ENCODE measurements at regions not wholly inside any gene's neighbourhood (a gene's known extent, or its start where the extent isn't known, plus 50 kb on each side); places are given as distances from the start of the nearest gene placed in this dataset.

DNA sequence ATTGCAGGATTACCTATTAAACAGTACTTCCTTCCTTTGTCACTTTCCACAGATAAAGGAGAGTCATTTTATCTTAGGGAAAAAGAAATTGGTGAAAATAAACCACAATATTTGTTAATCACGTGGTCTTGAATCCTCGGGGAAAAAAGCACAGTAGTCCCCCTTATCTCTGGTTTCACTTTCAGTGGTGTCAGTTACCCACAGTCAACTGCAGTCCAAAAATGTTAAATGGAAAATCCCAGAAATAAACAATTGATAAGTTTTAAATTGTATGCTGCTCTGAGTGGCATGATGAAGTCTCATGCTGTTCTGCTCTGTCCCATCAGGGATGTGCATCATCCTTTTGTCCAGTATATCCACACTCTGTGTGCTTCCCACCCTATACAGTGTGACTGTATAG is 405.2 kb upstream of the MPDZ start:
- Histone ChIP-seq H3K4me3 (no peak overlapping the region), H3K9ac (no peak overlapping the region), H3K9me2 (ENCODE audit: insufficient read depth) (no peaks in the 10 kb centered on the region), H2AFZ (no peak overlapping the region), H3K4me1 (ENCODE audit: insufficient read depth) (no peaks in the 10 kb centered on the region), H3K4me2 (ENCODE audit: unreplicated experiment) (no peak overlapping the region), H3K36me3 (ENCODE audit: low read depth) (no peaks in the 10 kb centered on the region), H3K9me3 (ENCODE audit: low read depth) (no peaks in the 10 kb centered on the region), H3K79me2 (ENCODE audit: insufficient read depth) (no peaks in the 10 kb centered on the region), H3F3A (ENCODE audit: insufficient read depth) (no peaks in the 10 kb centered on the region), H3K27me3 (replicated peaks; ENCODE audit: insufficient read depth) (no peaks in the 10 kb centered on the region), H3K27ac (no peak overlapping the region), H4K20me1 (ENCODE audit: insufficient read depth) (no peaks in the 10 kb centered on the region)
- DNase-seq, result no peak
- no peak for TF ChIP-seq EZH2 (IDR thresholded peaks at IDR 0.05; ENCODE audit: insufficient read depth, poor library complexity, severe bottlenecking)
- no peak for TF ChIP-seq EZH2phosphoT487 (IDR thresholded peaks at IDR 0.05; ENCODE audit: insufficient read depth, low read depth)
- in situ Hi-C loops (cut with MboI), result no loop called here
- WGBS, 2 experiments (ENCODE audit: low coverage in 1 of 2, low lambda C conversion rate in 2 of 2, missing lambda C conversion rate in 2 of 2), result 26 to 28% methylated on average over 2 of the region's 2 CpGs

DNA sequence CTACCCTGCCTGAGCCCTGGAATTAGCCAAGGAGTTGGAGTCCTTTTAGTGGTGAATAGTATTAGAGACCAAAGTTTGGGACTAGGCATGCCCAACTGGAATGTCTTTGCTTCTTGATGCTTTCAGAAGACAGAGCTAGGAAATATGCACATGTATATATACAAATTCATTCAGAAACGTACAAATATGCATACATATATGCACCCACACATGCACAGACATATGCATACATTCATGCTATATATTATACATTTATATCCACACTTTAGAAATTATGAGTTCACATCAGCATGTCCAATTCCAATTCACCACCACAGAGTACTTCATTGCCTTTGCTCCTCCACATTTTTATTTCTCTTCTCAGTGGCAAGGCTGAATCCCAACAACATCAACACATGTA is 398.3 kb upstream of the MPDZ start:
- H4K20me1 ChIP-seq (ENCODE audit: insufficient read depth), result no peaks in the 10 kb centered on the region
- H3K27ac ChIP-seq, result no peak overlapping the region
- no peak overlapping the region for H2AFZ ChIP-seq
- no peak overlapping the region for H3K9ac ChIP-seq
- no peaks in the 10 kb centered on the region for H3K9me3 ChIP-seq (ENCODE audit: low read depth)
- no peaks in the 10 kb centered on the region for H3K9me2 ChIP-seq (ENCODE audit: insufficient read depth)
- TF ChIP-seq EZH2 (IDR thresholded peaks at IDR 0.05; ENCODE audit: insufficient read depth, poor library complexity, severe bottlenecking) (no peak), EZH2phosphoT487 (IDR thresholded peaks at IDR 0.05; ENCODE audit: insufficient read depth, low read depth) (no peak)
- H3K4me1 ChIP-seq (ENCODE audit: insufficient read depth), result no peaks in the 10 kb centered on the region
- no peaks in the 10 kb centered on the region for H3K36me3 ChIP-seq (ENCODE audit: low read depth)
- H3K79me2 ChIP-seq (ENCODE audit: insufficient read depth), result no peaks in the 10 kb centered on the region
- H3K4me3 ChIP-seq, result no peak overlapping the region
- in situ Hi-C loops (cut with MboI), result no loop called here
- no peak overlapping the region for H3K4me2 ChIP-seq (ENCODE audit: unreplicated experiment)
- H3K27me3 ChIP-seq (replicated peaks; ENCODE audit: insufficient read depth), result peaks cover 5% of the 10 kb centered on the region; the same call in 1 of the 2 replicates
- no peaks in the 10 kb centered on the region for H3F3A ChIP-seq (ENCODE audit: insufficient read depth)
- 0 to 4% methylated on average over 1 of the region's 1 CpG for WGBS, 2 experiments (ENCODE audit: low coverage in 1 of 2, low lambda C conversion rate in 2 of 2, missing lambda C conversion rate in 2 of 2)
- DNase-seq, result no peak

- no peaks in the 10 kb centered on the region for H3K79me2 ChIP-seq (ENCODE audit: insufficient read depth)
- no peaks in the 10 kb centered on the region for H3F3A ChIP-seq (ENCODE audit: insufficient read depth)
- no peak overlapping the region for H3K27ac ChIP-seq
- H3K9me2 ChIP-seq (ENCODE audit: insufficient read depth), result no peaks in the 10 kb centered on the region
- in situ Hi-C loops (cut with MboI), result no loop called here
- no peaks in the 10 kb centered on the region for H3K36me3 ChIP-seq (ENCODE audit: low read depth)
- 13 to 25% methylated on average over 2 of the region's 2 CpGs for WGBS, 2 experiments (ENCODE audit: low coverage in 1 of 2, low lambda C conversion rate in 2 of 2, missing lambda C conversion rate in 2 of 2)
- H2AFZ ChIP-seq, result no peak overlapping the region
- H3K9ac ChIP-seq, result no peak overlapping the region
- no peaks in the 10 kb centered on the region for H3K9me3 ChIP-seq (ENCODE audit: low read depth)
- H3K27me3 ChIP-seq (replicated peaks; ENCODE audit: insufficient read depth), result peaks cover 5% of the 10 kb centered on the region; the same call in 1 of the 2 replicates
- H3K4me2 ChIP-seq (ENCODE audit: unreplicated experiment), result no peak overlapping the region
- no peak overlapping the region for H3K4me3 ChIP-seq
- H3K4me1 ChIP-seq (ENCODE audit: insufficient read depth), result no peaks in the 10 kb centered on the region
- no peaks in the 10 kb centered on the region for H4K20me1 ChIP-seq (ENCODE audit: insufficient read depth)
- TF ChIP-seq EZH2phosphoT487 (IDR thresholded peaks at IDR 0.05; ENCODE audit: insufficient read depth, low read depth) (no peak), EZH2 (IDR thresholded peaks at IDR 0.05; ENCODE audit: insufficient read depth, poor library complexity, severe bottlenecking) (no peak)
- no peak for DNase-seq
These were observed 396.1 kb upstream of the MPDZ start for GRCh38 chr9:13675638-13676000.

DNA sequence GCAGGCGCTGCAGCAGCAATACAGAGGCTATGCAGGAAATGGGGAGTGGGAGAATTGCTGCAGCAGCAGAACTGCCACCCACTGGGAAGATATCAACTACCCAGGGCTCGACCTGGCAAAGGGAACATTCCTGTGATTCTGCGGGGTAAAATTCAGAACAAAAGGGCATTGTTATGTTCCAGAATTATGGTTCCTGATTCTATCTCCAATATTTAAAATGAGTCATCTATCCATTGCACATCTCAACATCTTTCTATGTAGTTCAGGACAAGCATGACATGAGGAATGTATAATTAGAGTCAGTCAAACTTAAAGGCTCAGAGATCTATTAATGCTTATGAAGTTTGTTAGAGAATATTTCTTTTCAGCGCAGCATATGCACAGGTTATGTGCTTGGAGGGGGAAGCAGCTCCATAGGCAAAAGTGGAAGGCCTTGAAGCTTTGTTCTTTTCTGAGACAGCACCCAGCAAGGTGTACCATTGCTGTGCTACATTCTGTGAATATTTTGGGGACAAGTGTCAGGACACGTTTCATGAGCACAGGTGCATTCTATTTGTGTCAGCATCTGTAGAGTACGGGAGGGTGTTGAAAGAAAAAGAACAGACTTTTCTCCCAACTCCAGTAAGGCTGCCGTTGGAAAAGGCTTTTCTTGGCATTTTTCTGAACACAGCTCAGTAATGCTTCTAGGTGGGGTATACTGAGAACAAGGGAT is 395.6 kb upstream of the MPDZ start:
- no peak overlapping the region for H3K4me2 ChIP-seq (ENCODE audit: unreplicated experiment)
- H3F3A ChIP-seq (ENCODE audit: insufficient read depth), result no peaks in the 10 kb centered on the region
- no peaks in the 10 kb centered on the region for H3K36me3 ChIP-seq (ENCODE audit: low read depth)
- no peaks in the 10 kb centered on the region for H3K9me3 ChIP-seq (ENCODE audit: low read depth)
- H3K9me2 ChIP-seq (ENCODE audit: insufficient read depth), result no peaks in the 10 kb centered on the region
- in situ Hi-C loops (cut with MboI), result no loop called here
- peaks cover 5% of the 10 kb centered on the region; the same call in 1 of the 2 replicates for H3K27me3 ChIP-seq (replicated peaks; ENCODE audit: insufficient read depth)
- no peaks in the 10 kb centered on the region for H3K79me2 ChIP-seq (ENCODE audit: insufficient read depth)
- no peak overlapping the region for H3K27ac ChIP-seq
- H4K20me1 ChIP-seq (ENCODE audit: insufficient read depth), result no peaks in the 10 kb centered on the region
- no peak for TF ChIP-seq EZH2phosphoT487 (IDR thresholded peaks at IDR 0.05; ENCODE audit: insufficient read depth, low read depth)
- no peak overlapping the region for H3K9ac ChIP-seq
- no peaks in the 10 kb centered on the region for H3K4me1 ChIP-seq (ENCODE audit: insufficient read depth)
- 61 to 63% methylated on average over 7 of the region's 7 CpGs for WGBS, 2 experiments (ENCODE audit: low coverage in 1 of 2, low lambda C conversion rate in 2 of 2, missing lambda C conversion rate in 2 of 2)
- no peak for DNase-seq
- no peak overlapping the region for H3K4me3 ChIP-seq
- H2AFZ ChIP-seq, result no peak overlapping the region

DNA sequence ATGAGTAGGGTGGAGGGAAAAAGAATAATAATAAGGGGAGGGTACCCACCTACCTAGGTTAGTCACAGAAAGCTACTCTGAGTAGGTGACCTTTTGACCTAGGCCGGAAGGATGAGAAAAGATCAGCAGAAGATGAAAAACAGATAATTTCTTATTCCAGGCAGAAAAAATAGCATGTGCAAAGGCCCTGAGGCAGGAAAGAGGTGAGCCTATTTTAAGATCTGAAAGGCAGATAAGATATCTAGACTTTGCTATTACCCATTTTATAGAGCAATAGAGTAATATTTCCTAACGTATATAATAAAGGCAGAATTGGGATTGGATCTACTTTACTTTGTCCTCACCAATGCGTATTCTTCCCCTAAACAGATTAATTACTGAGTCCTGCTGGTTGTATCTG is 393.9 kb upstream of the MPDZ start:
- H3K79me2 ChIP-seq (ENCODE audit: insufficient read depth), result no peaks in the 10 kb centered on the region
- H3K9ac ChIP-seq, result no peak overlapping the region
- no peak overlapping the region for H2AFZ ChIP-seq
- DNase-seq, result no peak
- no peak for TF ChIP-seq EZH2phosphoT487 (IDR thresholded peaks at IDR 0.05; ENCODE audit: insufficient read depth, low read depth)
- TF ChIP-seq EZH2 (IDR thresholded peaks at IDR 0.05; ENCODE audit: insufficient read depth, poor library complexity, severe bottlenecking), result no peak
- H3K4me3 ChIP-seq, result no peak overlapping the region
- no peak overlapping the region for H3K27ac ChIP-seq
- no peaks in the 10 kb centered on the region for H3K9me2 ChIP-seq (ENCODE audit: insufficient read depth)
- no peaks in the 10 kb centered on the region for H4K20me1 ChIP-seq (ENCODE audit: insufficient read depth)
- no peaks in the 10 kb centered on the region for H3F3A ChIP-seq (ENCODE audit: insufficient read depth)
- no peaks in the 10 kb centered on the region for H3K36me3 ChIP-seq (ENCODE audit: low read depth)
- in situ Hi-C loops (cut with MboI), result no loop called here
- 10 to 14% methylated on average over 3 of the region's 3 CpGs for WGBS, 2 experiments (ENCODE audit: low coverage in 1 of 2, low lambda C conversion rate in 2 of 2, missing lambda C conversion rate in 2 of 2)
- peaks cover 5% of the 10 kb centered on the region; the same call in 1 of the 2 replicates for H3K27me3 ChIP-seq (replicated peaks; ENCODE audit: insufficient read depth)
- H3K4me1 ChIP-seq (ENCODE audit: insufficient read depth), result no peaks in the 10 kb centered on the region
- H3K9me3 ChIP-seq (ENCODE audit: low read depth), result no peaks in the 10 kb centered on the region
- no peak overlapping the region for H3K4me2 ChIP-seq (ENCODE audit: unreplicated experiment)

Measured in GM23248 (cell line).